Prostate gland (tissue), 2 donors: ENCODE measurements at regions not wholly inside any gene's neighbourhood (a gene's known extent, or its start where the extent isn't known, plus 50 kb on each side); places are given as distances from the start of the nearest gene placed in this dataset.

Experiments used
- CTCF ChIP-seq, 4 experiments: fragments of 200-600 bp in 2 of 4; fragments of 450-650 bp in 2 of 4; sonication (generic) in 2 of 4; IDR thresholded peaks; 1 replicate in 3 of 4; 2 replicates in 1 of 4; pipeline ENCODE4 v1.5.1; 2016 to 2019; ENCODE audit warnings: antibody characterized with exemption in 4 of 4, mild to moderate bottlenecking in 2 of 4, moderate library complexity in 2 of 4
- POLR2A ChIP-seq: fragments of 450-650 bp; IDR thresholded peaks from one replicate; pipeline ENCODE4 v1.6.1; 2016; ENCODE audit warnings: antibody characterized with exemption, mild to moderate bottlenecking
- POLR2AphosphoS5 ChIP-seq: sonication (generic); formaldehyde crosslinking; IDR thresholded peaks from one replicate; pipeline ENCODE4 v1.6.1; 2017; ENCODE audit warnings: antibody characterized with exemption

- TF ChIP-seq CTCF (IDR thresholded peaks at IDR 0.05) (no peak), POLR2A (no peak), POLR2AphosphoS5 (no peak)
Observed at GRCh38 chr16:65788434-65789140, 577.9 kb upstream of the CDH5 start.
